ENCODE measurements at regions not wholly inside any gene's neighbourhood (a gene's known extent, or its start where the extent isn't known, plus 50 kb on each side); places are given as distances from the start of the nearest gene placed in this dataset.

- Mint-ChIP-seq H3K9me3 (no peaks in the 10 kb centered on the region), H3K27me3 (ENCODE audit: low read depth) (no peaks in the 10 kb centered on the region), H3K4me3 (no peak overlapping the region), H3K27ac (ENCODE audit: unreplicated experiment) (no peak overlapping the region), H3K36me3 (ENCODE audit: low read depth) (no peaks in the 10 kb centered on the region), H3K4me1 (peaks cover 8% of the 10 kb centered on the region)
- no peak for DNase-seq (ENCODE audit: low read depth, low spot score)
- no peak for TF ChIP-seq CTCF (conservative IDR thresholded peaks at IDR 0.05)
Measured at GRCh38 chr7:13159467-13160184, 472.2 kb downstream of the ARL4A start.

- H3K27me3 Mint-ChIP-seq (ENCODE audit: low read depth), result no peaks in the 10 kb centered on the region
- peaks cover 20% of the 10 kb centered on the region for H3K4me1 Mint-ChIP-seq
- TF ChIP-seq CTCF (conservative IDR thresholded peaks at IDR 0.05), result no peak
- no peak overlapping the region for H3K27ac Mint-ChIP-seq (ENCODE audit: unreplicated experiment)
- H3K4me3 Mint-ChIP-seq, result no peak overlapping the region
- H3K36me3 Mint-ChIP-seq (ENCODE audit: low read depth), result no peaks in the 10 kb centered on the region
- no peaks in the 10 kb centered on the region for H3K9me3 Mint-ChIP-seq
- DNase-seq (ENCODE audit: low read depth, low spot score), result no peak
Measured at GRCh38 chr7:13161125-13161524, 473.7 kb downstream of the ARL4A start.

GRCh38 chr7:13165854-13166253, 478.4 kb downstream of the ARL4A start:
- DNase-seq (ENCODE audit: low read depth, low spot score), result no peak
- no peak for TF ChIP-seq CTCF (conservative IDR thresholded peaks at IDR 0.05)
- H3K27me3 Mint-ChIP-seq (ENCODE audit: low read depth), result no peaks in the 10 kb centered on the region
- peaks cover 4% of the 10 kb centered on the region for H3K36me3 Mint-ChIP-seq (ENCODE audit: low read depth)
- H3K4me1 Mint-ChIP-seq, result peaks cover 15% of the 10 kb centered on the region
- H3K27ac Mint-ChIP-seq (ENCODE audit: unreplicated experiment), result no peak overlapping the region
- no peak overlapping the region for H3K4me3 Mint-ChIP-seq
- H3K9me3 Mint-ChIP-seq, result peaks cover 2% of the 10 kb centered on the region

- H3K27me3 Mint-ChIP-seq (ENCODE audit: low read depth), result no peaks in the 10 kb centered on the region
- H3K4me3 Mint-ChIP-seq, result no peak overlapping the region
- no peak for DNase-seq (ENCODE audit: low read depth, low spot score)
- H3K36me3 Mint-ChIP-seq (ENCODE audit: low read depth), result peaks cover 4% of the 10 kb centered on the region
- no peak overlapping the region for H3K27ac Mint-ChIP-seq (ENCODE audit: unreplicated experiment)
- peaks cover 2% of the 10 kb centered on the region for H3K9me3 Mint-ChIP-seq
- H3K4me1 Mint-ChIP-seq, result peaks cover 15% of the 10 kb centered on the region
- TF ChIP-seq CTCF (conservative IDR thresholded peaks at IDR 0.05), result no peak
Measured at GRCh38 chr7:13166801-13167200, 479.4 kb downstream of the ARL4A start.

GRCh38 chr7:13169356-13169755, 481.9 kb downstream of the ARL4A start:
- DNase-seq (ENCODE audit: low read depth, low spot score), result no peak
- no peak for TF ChIP-seq CTCF (conservative IDR thresholded peaks at IDR 0.05)
- peaks cover 4% of the 10 kb centered on the region for H3K36me3 Mint-ChIP-seq (ENCODE audit: low read depth)
- no peak overlapping the region for H3K27ac Mint-ChIP-seq (ENCODE audit: unreplicated experiment)
- H3K9me3 Mint-ChIP-seq, result peaks cover 2% of the 10 kb centered on the region
- no peaks in the 10 kb centered on the region for H3K27me3 Mint-ChIP-seq (ENCODE audit: low read depth)
- H3K4me3 Mint-ChIP-seq, result no peak overlapping the region
- H3K4me1 Mint-ChIP-seq, result peaks cover 15% of the 10 kb centered on the region
